Left lung (tissue), 4 donors: ENCODE measurements at regions not wholly inside any gene's neighbourhood (a gene's known extent, or its start where the extent isn't known, plus 50 kb on each side); places are given as distances from the start of the nearest gene placed in this dataset.

Experiments used
- ATAC-seq: fragments of 200-7000 bp; cut with Tn5 transposase; one replicate; pipeline ENCODE4 v1.9.1; 2020; ENCODE audit warnings: moderate library complexity
- DNase-seq, 4 donors: peaks; one replicate each; pipeline ENCODE4 v3.0.0-alpha.2; 2013 to 2020
- H3K27ac ChIP-seq, 2 donors: fragments of 200-600 bp; sonication (generic) in 1 of 2; one replicate each; pipeline versions ENCODE4 v1.5.0 to v1.8.0; 2020 to 2021
- H3K27me3 ChIP-seq, 2 donors: fragments of 200-600 bp; sonication (generic) in 1 of 2; one replicate each; pipeline versions ENCODE4 v1.5.0 to v1.8.0; 2020 to 2021
- H3K36me3 ChIP-seq, 2 donors: fragments of 200-600 bp; sonication (generic) in 1 of 2; one replicate each; pipeline versions ENCODE4 v1.5.0 to v1.8.0; 2020 to 2021
- H3K4me1 ChIP-seq, 2 donors: fragments of 200-600 bp; one replicate each; pipeline ENCODE4 v1.8.0; 2021
- H3K4me3 ChIP-seq, 2 donors: fragments of 200-600 bp; sonication (generic) in 1 of 2; one replicate each; pipeline versions ENCODE4 v1.5.0 to v1.8.0; 2020 to 2021; ENCODE audit warnings: mild to moderate bottlenecking in 1 of 2
- H3K9me3 ChIP-seq, 2 donors: fragments of 200-600 bp; sonication (generic) in 1 of 2; one replicate each; pipeline versions ENCODE4 v1.5.0 to v1.8.0; 2020 to 2021
- intact Hi-C, 2 donors: fragments of 100-400 bp; cut with DNase I; formaldehyde crosslinking; loops; one replicate each; pipeline versions ENCODE4 v1.11.2 to v1.14.2; 2022
- TF ChIP-seq, protein P1 (sequence below), 2 donors: fragments of 200-600 bp; sonication (generic) in 1 of 2; IDR thresholded peaks; one replicate each; pipeline versions ENCODE4 v1.5.0 to v1.8.0; 2021; ENCODE audit warnings: antibody characterized with exemption in 2 of 2
- donor health status: DM: no; HTN: yes; CAD: no.
- donor health status: DM: no; HTN: no; CAD: no.

DNA sequence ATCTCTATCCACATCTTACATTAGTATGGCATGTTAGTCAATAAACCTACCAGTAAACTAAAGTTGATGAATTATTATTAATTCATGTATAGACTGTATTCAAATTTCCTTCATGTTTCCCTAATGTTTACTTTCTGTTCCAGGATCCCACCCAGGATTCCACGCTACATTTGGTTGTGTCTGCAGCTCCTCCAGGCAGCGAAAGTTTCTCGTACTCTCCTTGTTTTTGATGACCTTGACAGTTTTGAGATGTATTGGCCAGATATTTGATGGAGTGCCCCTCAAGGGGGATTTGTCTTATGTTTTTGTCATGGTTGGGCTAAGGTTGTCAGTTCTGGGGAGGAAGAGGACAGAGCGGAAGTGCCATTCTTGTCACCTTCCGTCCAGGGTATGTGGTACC lies 445.2 kb upstream of the CDH4 start:
- intact Hi-C loops = no loop called here
- H3K27me3 ChIP-seq = peaks cover 0 to 9% of the 10 kb centered on the region in 2 donors
- no peak overlapping the region for H3K4me3 ChIP-seq
- no peak overlapping the region for H3K27ac ChIP-seq
- H3K9me3 ChIP-seq = no peaks in the 10 kb centered on the region
- TF ChIP-seq, protein P1, sequence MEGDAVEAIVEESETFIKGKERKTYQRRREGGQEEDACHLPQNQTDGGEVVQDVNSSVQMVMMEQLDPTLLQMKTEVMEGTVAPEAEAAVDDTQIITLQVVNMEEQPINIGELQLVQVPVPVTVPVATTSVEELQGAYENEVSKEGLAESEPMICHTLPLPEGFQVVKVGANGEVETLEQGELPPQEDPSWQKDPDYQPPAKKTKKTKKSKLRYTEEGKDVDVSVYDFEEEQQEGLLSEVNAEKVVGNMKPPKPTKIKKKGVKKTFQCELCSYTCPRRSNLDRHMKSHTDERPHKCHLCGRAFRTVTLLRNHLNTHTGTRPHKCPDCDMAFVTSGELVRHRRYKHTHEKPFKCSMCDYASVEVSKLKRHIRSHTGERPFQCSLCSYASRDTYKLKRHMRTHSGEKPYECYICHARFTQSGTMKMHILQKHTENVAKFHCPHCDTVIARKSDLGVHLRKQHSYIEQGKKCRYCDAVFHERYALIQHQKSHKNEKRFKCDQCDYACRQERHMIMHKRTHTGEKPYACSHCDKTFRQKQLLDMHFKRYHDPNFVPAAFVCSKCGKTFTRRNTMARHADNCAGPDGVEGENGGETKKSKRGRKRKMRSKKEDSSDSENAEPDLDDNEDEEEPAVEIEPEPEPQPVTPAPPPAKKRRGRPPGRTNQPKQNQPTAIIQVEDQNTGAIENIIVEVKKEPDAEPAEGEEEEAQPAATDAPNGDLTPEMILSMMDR (IDR thresholded peaks at IDR 0.05) = no peak
- DNase-seq (no peak), ATAC-seq (no peak)
- no peaks in the 10 kb centered on the region for H3K4me1 ChIP-seq
- H3K36me3 ChIP-seq = no peaks in the 10 kb centered on the region

GRCh38 chr20:60808003-60808672 lies 443.9 kb upstream of the CDH4 start:
- no peak for ATAC-seq
- Histone ChIP-seq H3K9me3 (no peaks in the 10 kb centered on the region), H3K27me3 (peaks cover 0 to 9% of the 10 kb centered on the region in 2 donors), H3K27ac (no peak overlapping the region), H3K4me1 (no peaks in the 10 kb centered on the region), H3K36me3 (no peaks in the 10 kb centered on the region), H3K4me3 (no peak overlapping the region)
- intact Hi-C loops = no loop called here
- TF ChIP-seq, protein P1 (IDR thresholded peaks at IDR 0.05) = no peak
- DNase-seq = no peak

GRCh38 chr20:60808701-60809100 lies 443.4 kb upstream of the CDH4 start:
- Histone ChIP-seq H3K27me3 (peaks cover 0 to 8% of the 10 kb centered on the region in 2 donors), H3K36me3 (no peaks in the 10 kb centered on the region), H3K4me3 (no peak overlapping the region), H3K9me3 (no peaks in the 10 kb centered on the region), H3K27ac (no peak overlapping the region), H3K4me1 (no peaks in the 10 kb centered on the region)
- DNase-seq (no peak), ATAC-seq (no peak)
- TF ChIP-seq, protein P1 (IDR thresholded peaks at IDR 0.05) = no peak
- intact Hi-C loops = no loop called here

DNA sequence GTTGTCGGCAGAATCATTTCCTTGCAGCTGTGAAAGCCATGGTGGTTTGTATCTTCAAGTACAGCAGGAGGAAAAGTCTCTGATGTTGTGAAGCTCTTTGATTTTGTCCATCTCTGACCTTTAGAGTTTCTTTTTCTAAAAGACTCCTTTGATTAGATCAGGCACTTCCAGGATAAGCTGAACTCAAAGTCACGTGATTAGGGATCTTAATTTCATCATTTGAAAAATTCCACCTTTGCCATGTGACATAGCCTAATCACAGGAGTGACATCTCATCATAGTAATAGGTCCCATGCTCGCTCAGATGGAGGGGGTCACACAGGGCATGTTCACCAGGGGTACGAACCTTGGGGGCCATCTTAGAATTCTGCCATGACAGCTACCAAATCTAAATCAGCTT lies 441.5 kb upstream of the CDH4 start:
- H3K27me3 ChIP-seq = no peaks in the 10 kb centered on the region
- no peak for DNase-seq
- no peak overlapping the region for H3K27ac ChIP-seq
- TF ChIP-seq, protein P1 (IDR thresholded peaks at IDR 0.05) = no peak
- H3K36me3 ChIP-seq = no peaks in the 10 kb centered on the region
- H3K9me3 ChIP-seq = no peaks in the 10 kb centered on the region
- ATAC-seq = no peak
- H3K4me1 ChIP-seq = no peaks in the 10 kb centered on the region
- H3K4me3 ChIP-seq = no peak overlapping the region
- intact Hi-C loops = no loop called here

GRCh38 chr20:60812561-60812960 lies 439.5 kb upstream of the CDH4 start:
- no peak for ATAC-seq

More at GRCh38 chr20:60812561-60812960, 439.5 kb upstream of the CDH4 start:
- Histone ChIP-seq H3K4me1 (no peaks in the 10 kb centered on the region), H3K4me3 (no peak overlapping the region), H3K9me3 (no peaks in the 10 kb centered on the region), H3K36me3 (no peaks in the 10 kb centered on the region), H3K27ac (no peak overlapping the region), H3K27me3 (no peaks in the 10 kb centered on the region)
- DNase-seq = no peak
- intact Hi-C loops = no loop called here
- TF ChIP-seq, protein P1 (IDR thresholded peaks at IDR 0.05) = no peak
